HG03439 (cell line): ENCODE measurements at regions not wholly inside any gene's neighbourhood (a gene's known extent, or its start where the extent isn't known, plus 50 kb on each side); places are given as distances from the start of the nearest gene placed in this dataset.
A peak's percentile ranks its signal among the peaks of the same experiment; 100 is the strongest.

ENCODE experiments used
- ATAC-seq: cut with Tn5 transposase; IDR thresholded peaks from one replicate; pipeline ENCODE4 v1.9.1; 2021; ENCODE audit warnings: mild to moderate bottlenecking, moderate library complexity; ENCODE audit not compliant: unreplicated experiment

- ATAC-seq, result no peak
Observed at GRCh38 chr6:17047889-17048288, 54.0 kb upstream of the STMND1 start.

- no peak for ATAC-seq
Observed at GRCh38 chr6:17045581-17046322, 56.1 kb upstream of the STMND1 start.

- no peak for ATAC-seq
Observed at GRCh38 chr6:17043148-17043522, 58.7 kb upstream of the STMND1 start.

- no peak for ATAC-seq
Observed at GRCh38 chr6:17042422-17043147, 59.3 kb upstream of the STMND1 start.

GRCh38 chr6:17039266-17039665 lies 62.6 kb upstream of the STMND1 start:
- ATAC-seq, result no peak

- no peak for ATAC-seq
Observed at GRCh38 chr6:17038316-17038715, 63.5 kb upstream of the STMND1 start.

- ATAC-seq, result no peak
Observed at GRCh38 chr6:17036065-17036393, 65.8 kb upstream of the STMND1 start.

- no peak for ATAC-seq
Observed at GRCh38 chr6:17035257-17036064, 66.4 kb upstream of the STMND1 start.

GRCh38 chr6:17033746-17034145 lies 68.1 kb upstream of the STMND1 start:
- no peak for ATAC-seq

- ATAC-seq, result no peak
Observed at GRCh38 chr6:17032988-17033634, 68.7 kb upstream of the STMND1 start.

GRCh38 chr6:17032590-17032987 lies 69.3 kb upstream of the STMND1 start:
- no peak for ATAC-seq

- no peak for ATAC-seq
Observed at GRCh38 chr6:17031961-17032360, 69.9 kb upstream of the STMND1 start.

- no peak for ATAC-seq
Observed at GRCh38 chr6:17027441-17027840, 74.4 kb upstream of the STMND1 start.

- ATAC-seq, result no peak
Observed at GRCh38 chr6:17022604-17023003, 79.2 kb upstream of the STMND1 start.

GRCh38 chr6:17021539-17021889 lies 80.3 kb upstream of the STMND1 start:
- no peak for ATAC-seq

GRCh38 chr6:17020889-17021538 lies 80.8 kb upstream of the STMND1 start:
- no peak for ATAC-seq

- ATAC-seq, result no peak
Observed at GRCh38 chr6:17018425-17018824, 83.4 kb upstream of the STMND1 start.

- no peak for ATAC-seq
Observed at GRCh38 chr6:17017416-17017815, 84.4 kb upstream of the STMND1 start.

- no peak for ATAC-seq
Observed at GRCh38 chr6:17015551-17016381, 86.1 kb upstream of the STMND1 start.

- ATAC-seq, result peak; percentile 94
Observed at GRCh38 chr6:17015144-17015543, 86.7 kb upstream of the STMND1 start.
